RWPE1 (cell line): ENCODE measurements at regions not wholly inside any gene's neighbourhood (a gene's known extent, or its start where the extent isn't known, plus 50 kb on each side); places are given as distances from the start of the nearest gene placed in this dataset.

Source experiments
- CTCF ChIA-PET: fragments of 350-600 bp; sonication (Branson Sonifier 250); formaldehyde crosslinking; extraction: SDS; loops from one replicate; lab custom pipeline; 2021; lab: Yijun Ruan, JAX
- POLR2A ChIA-PET: fragments of 400-600 bp; formaldehyde crosslinking; extraction: SDS; loops from one replicate; lab custom pipeline; 2020; ENCODE audit warnings: antibody characterized with exemption; ENCODE audit not compliant: low non-redundant PET; lab: Yijun Ruan, JAX
- DNase-seq: peaks from one replicate; pipeline ENCODE4 v3.0.0; 2012; ENCODE audit warnings: low spot score
- H3K27ac ChIP-seq: fragments of 450-650 bp; 2 replicates; pipeline ENCODE4 v1.5.1; 2017
- TF ChIP-seq, protein P1 (sequence below): fragments of 450-650 bp; conservative IDR thresholded peaks from 2 replicates; pipeline ENCODE4 v1.5.1; 2017; ENCODE audit warnings: low read depth, mild to moderate bottlenecking

GRCh38 chr2:239582476-239582875, 181.7 kb upstream of the HDAC4 start:
- ChIA-PET CTCF (interaction anchor here (0.5 kb wide), 1 partner anchor 12 kb away, joined by 3 read pairs; no protein-coding TSS in a partner anchor), POLR2A (no interaction called here)
- TF ChIP-seq, protein P1, sequence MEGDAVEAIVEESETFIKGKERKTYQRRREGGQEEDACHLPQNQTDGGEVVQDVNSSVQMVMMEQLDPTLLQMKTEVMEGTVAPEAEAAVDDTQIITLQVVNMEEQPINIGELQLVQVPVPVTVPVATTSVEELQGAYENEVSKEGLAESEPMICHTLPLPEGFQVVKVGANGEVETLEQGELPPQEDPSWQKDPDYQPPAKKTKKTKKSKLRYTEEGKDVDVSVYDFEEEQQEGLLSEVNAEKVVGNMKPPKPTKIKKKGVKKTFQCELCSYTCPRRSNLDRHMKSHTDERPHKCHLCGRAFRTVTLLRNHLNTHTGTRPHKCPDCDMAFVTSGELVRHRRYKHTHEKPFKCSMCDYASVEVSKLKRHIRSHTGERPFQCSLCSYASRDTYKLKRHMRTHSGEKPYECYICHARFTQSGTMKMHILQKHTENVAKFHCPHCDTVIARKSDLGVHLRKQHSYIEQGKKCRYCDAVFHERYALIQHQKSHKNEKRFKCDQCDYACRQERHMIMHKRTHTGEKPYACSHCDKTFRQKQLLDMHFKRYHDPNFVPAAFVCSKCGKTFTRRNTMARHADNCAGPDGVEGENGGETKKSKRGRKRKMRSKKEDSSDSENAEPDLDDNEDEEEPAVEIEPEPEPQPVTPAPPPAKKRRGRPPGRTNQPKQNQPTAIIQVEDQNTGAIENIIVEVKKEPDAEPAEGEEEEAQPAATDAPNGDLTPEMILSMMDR = no peak
- DNase-seq = no peak
- no peak overlapping the region for H3K27ac ChIP-seq

DNA sequence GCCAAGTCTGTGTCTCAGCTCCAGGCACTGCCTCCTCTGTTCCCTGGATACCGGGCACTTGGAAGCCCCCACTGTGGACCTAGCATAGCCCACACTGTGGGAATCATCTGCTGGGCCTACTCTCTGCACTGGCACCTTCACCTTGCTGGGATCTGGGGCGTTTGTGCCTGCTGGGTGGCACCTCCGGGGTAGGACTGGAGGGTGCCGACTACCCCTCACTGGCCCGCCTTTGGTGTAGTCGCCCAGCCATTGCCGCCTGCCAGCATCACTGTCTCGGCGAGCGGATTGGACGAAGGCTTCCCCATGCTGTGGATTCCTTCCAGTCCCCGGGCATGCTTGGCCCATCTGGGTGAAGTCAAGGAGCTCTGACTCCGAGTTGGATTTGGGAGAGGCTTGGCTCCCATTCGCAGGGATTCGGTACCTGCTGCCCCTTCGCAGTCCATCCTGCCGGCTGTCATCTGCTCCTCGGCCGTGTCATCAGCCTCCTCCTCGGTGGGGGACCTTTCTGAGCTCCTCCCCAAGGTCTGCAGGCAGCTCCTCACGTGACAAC, 180.6 kb upstream of the HDAC4 start:
- CTCF ChIA-PET = interaction anchor here (1.1 kb wide), 1 partner anchor 8 kb away, joined by 3 read pairs; no protein-coding TSS in a partner anchor
- TF ChIP-seq, protein P1 = no peak
- H3K27ac ChIP-seq = no peak overlapping the region
- POLR2A ChIA-PET = no interaction called here
- no peak for DNase-seq

GRCh38 chr2:239580199-239580527, 179.3 kb upstream of the HDAC4 start:
- ChIA-PET CTCF (interaction anchor here (0.6 to 1.1 kb wide), 2 partner anchors 9 to 70 kb away, joined by 3 to 5 read pairs; no protein-coding TSS in a partner anchor), POLR2A (no interaction called here)
- DNase-seq = no peak
- H3K27ac ChIP-seq = no peak overlapping the region
- TF ChIP-seq, protein P1 = no peak

DNA sequence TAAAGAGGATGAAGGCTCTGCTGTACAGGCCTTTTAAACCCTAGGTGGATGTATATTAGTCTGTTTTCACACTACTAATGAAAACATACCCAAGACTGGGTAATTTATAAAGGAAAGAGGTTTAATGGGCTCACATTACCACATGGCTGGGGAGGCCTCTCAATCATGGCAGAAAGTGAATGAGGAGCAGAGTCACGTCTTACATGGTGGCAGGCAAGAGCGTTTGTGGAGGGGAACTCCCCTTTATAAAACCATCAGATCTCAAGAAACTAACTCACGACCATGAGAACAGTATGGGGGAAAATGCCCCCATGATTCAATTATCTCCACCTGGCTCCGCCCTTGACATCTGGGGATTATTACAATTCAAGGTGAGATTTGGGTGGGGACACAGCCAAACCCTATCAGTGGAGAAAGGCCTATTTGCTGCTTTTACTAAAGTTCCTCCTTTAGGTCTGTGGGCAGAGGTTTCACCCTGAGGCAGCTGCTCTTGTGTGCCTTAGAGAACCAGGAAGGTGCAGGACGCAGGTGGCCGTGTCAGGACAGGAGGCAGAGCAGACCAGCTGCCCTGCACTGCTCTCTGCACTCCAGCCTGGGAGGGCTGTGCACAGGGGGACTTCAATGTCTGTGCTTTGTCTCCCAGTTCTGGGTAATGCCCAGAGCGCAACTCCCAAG, 178.8 kb upstream of the HDAC4 start:
- no peak overlapping the region for H3K27ac ChIP-seq
- ChIA-PET POLR2A (no interaction called here), CTCF (interaction anchor here (0.6 kb wide), 1 partner anchor 70 kb away, joined by 5 read pairs; no protein-coding TSS in a partner anchor)
- TF ChIP-seq, protein P1 = no peak
- no peak for DNase-seq

GRCh38 chr2:239579081-239579480, 178.3 kb upstream of the HDAC4 start:
- no peak overlapping the region for H3K27ac ChIP-seq
- no peak for DNase-seq
- ChIA-PET CTCF (no interaction called here), POLR2A (no interaction called here)
- TF ChIP-seq, protein P1 = no peak

- no peak overlapping the region for H3K27ac ChIP-seq
- CTCF ChIA-PET = no interaction called here
- TF ChIP-seq, protein P1 = no peak
- POLR2A ChIA-PET = no interaction called here
- no peak for DNase-seq
Measured at GRCh38 chr2:239578381-239578780, 177.6 kb upstream of the HDAC4 start.
